ENCODE measurements at regions not wholly inside any gene's neighbourhood (a gene's known extent, or its start where the extent isn't known, plus 50 kb on each side); places are given as distances from the start of the nearest gene placed in this dataset.

DNA sequence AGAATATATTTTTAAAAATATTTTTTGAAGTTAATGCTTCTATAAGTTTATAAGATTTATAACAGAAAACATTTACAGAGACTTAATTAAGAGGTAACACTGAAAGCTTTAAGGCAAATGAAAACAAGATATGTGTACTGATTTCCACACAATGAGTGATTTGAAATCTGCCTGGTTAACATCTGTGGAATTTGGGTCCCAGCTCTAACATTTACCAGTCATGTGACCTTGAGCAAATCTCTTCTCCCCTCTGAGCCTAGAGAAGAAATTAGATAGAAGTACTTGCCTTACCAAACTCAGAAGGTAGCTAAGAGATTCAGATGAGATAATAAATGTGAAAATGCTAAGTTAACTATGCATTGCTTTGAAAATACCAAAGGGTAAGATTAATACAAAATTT is 458.8 kb upstream of the LCORL start:
- TF ChIP-seq, protein P1, sequence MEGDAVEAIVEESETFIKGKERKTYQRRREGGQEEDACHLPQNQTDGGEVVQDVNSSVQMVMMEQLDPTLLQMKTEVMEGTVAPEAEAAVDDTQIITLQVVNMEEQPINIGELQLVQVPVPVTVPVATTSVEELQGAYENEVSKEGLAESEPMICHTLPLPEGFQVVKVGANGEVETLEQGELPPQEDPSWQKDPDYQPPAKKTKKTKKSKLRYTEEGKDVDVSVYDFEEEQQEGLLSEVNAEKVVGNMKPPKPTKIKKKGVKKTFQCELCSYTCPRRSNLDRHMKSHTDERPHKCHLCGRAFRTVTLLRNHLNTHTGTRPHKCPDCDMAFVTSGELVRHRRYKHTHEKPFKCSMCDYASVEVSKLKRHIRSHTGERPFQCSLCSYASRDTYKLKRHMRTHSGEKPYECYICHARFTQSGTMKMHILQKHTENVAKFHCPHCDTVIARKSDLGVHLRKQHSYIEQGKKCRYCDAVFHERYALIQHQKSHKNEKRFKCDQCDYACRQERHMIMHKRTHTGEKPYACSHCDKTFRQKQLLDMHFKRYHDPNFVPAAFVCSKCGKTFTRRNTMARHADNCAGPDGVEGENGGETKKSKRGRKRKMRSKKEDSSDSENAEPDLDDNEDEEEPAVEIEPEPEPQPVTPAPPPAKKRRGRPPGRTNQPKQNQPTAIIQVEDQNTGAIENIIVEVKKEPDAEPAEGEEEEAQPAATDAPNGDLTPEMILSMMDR (IDR thresholded peaks at IDR 0.05) = no peak
- no peak for TF ChIP-seq POLR2AphosphoS5 (IDR thresholded peaks at IDR 0.05)
- no peak for TF ChIP-seq POLR2A (IDR thresholded peaks at IDR 0.05)
